ENCODE measurements at regions not wholly inside any gene's neighbourhood (a gene's known extent, or its start where the extent isn't known, plus 50 kb on each side); places are given as distances from the start of the nearest gene placed in this dataset.

DNA sequence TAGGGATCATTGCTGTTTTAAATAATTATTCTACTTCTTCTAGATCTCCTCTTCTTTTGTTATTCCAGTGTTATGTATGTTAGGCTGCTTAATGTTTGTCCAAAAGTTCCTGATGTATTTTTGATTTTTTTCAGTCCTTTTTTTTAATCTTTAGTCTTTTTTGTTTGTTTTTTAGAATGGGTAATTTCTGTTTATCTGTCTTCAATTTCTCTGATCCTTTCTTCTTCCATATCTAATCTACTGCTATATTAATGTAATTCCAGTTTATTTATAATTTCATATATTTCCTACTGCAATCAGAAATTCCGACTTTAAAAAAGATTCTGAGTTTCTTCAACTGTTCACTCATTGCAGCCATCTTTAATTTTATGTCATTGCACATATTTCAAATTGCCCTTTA lies 452.8 kb upstream of the POT1 start (continued):
- TF ChIP-seq, protein P1, sequence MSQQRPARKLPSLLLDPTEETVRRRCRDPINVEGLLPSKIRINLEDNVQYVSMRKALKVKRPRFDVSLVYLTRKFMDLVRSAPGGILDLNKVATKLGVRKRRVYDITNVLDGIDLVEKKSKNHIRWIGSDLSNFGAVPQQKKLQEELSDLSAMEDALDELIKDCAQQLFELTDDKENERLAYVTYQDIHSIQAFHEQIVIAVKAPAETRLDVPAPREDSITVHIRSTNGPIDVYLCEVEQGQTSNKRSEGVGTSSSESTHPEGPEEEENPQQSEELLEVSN (IDR thresholded peaks at IDR 0.05; ENCODE audit: borderline replicate concordance in 1 of 2, extremely low read depth in 1 of 2, insufficient read depth in 1 of 2, insufficient read length in 1 of 2, low read depth in 1 of 2, low read length in 1 of 2, poor library complexity in 1 of 2, severe bottlenecking in 1 of 2), result no peak
- no peak for TF ChIP-seq MCM5 (IDR thresholded peaks at IDR 0.05; ENCODE audit: low read depth)
- no peak for TF ChIP-seq RBM39 (optimal IDR thresholded peaks at IDR 0.05; ENCODE audit: low read depth, low read length)
- no peak for TF ChIP-seq SMAD2 (IDR thresholded peaks at IDR 0.05; ENCODE audit: low read depth, low read length)
- no peak for TF ChIP-seq ZSCAN32 (CRISPR knock-in tag; IDR thresholded peaks at IDR 0.05)

DNA sequence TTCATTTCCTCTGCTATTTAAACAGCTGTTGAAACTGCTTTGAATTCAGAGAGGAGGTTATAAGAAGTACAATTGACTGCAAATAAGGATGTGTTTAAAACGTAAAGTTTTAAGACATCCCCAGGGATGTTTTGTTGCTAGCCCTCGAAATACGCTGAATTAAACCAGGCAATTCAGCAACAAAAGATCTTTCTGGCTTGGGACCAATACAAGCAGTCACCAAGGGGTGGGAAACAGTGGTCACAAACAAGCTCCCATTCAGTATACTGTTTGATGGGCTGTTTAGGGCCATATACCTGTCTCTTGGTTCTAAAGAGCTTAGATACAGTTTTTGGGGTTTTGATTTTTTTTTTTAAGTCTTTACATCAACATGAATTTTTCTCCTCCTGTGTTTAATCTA lies 446.3 kb upstream of the POT1 start:
- ChIA-PET CTCF (ENCODE audit: low intra/inter-chr PET ratio) (no interaction called here), POLR2A (no interaction called here)
- ATAC-seq (no peak), DNase-seq (ENCODE audit: extremely low read depth in 1 of 4, low spot score in 3 of 4) (no peak), FAIRE-seq (no peak)
- intact Hi-C loops (cut with micrococcal nuclease) (no loop called here), in situ Hi-C loops (cut with MboI) (no loop called here)
- Histone ChIP-seq H3K27ac (ENCODE audit: extremely low read depth, low read depth, low read length) (no peak overlapping the region), H3K4me2 (ENCODE audit: insufficient read depth, low read length) (no peak overlapping the region), H3K79me2 (ENCODE audit: control insufficient read depth, insufficient read depth, low read length) (no peaks in the 10 kb centered on the region), H3K9me1 (ENCODE audit: control insufficient read depth, insufficient read depth, low read length) (no peaks in the 10 kb centered on the region), H4K20me1 (replicated peaks; ENCODE audit: control insufficient read depth, insufficient read depth, low read length) (no peaks in the 10 kb centered on the region), H3K4me1 (replicated peaks in 1 of 2; ENCODE audit: control insufficient read depth in 2 of 2, insufficient read depth in 2 of 2, low read length in 2 of 2) (no peaks in the 10 kb centered on the region), H3K36me3 (ENCODE audit: control insufficient read depth, insufficient read depth, low read length) (no peaks in the 10 kb centered on the region), H2AFZ (ENCODE audit: low read depth, low read length) (no peak overlapping the region), H3K27me3 (ENCODE audit: control insufficient read depth in 2 of 2, insufficient read depth in 2 of 2, low read length in 2 of 2) (no peaks in the 10 kb centered on the region), H3K9me3 (replicated peaks; ENCODE audit: control insufficient read depth, insufficient read depth, low read depth, low read length) (no peaks in the 10 kb centered on the region), H3K4me3 (no peak overlapping the region), H3K9ac (ENCODE audit: insufficient read depth in 1 of 2, low read depth in 2 of 2, low read length in 2 of 2) (no peak overlapping the region)
- BruUV-seq (replicated peaks), result no TSS peak
- TF ChIP-seq ZMIZ1 (IDR thresholded peaks at IDR 0.05; ENCODE audit: low read depth in 2 of 2, low read length in 2 of 2) (no peak), BRCA1 (IDR thresholded peaks at IDR 0.05) (no peak), BRCA1 (CRISPR knock-in tag; IDR thresholded peaks at IDR 0.05) (no peak)
- WGBS (ENCODE audit: insufficient coverage, low coverage, missing lambda C conversion rate), result 5% methylated on average over 3 of the region's 3 CpGs
